Neural cell (in vitro differentiated cells): ENCODE measurements at regions not wholly inside any gene's neighbourhood (a gene's known extent, or its start where the extent isn't known, plus 50 kb on each side); places are given as distances from the start of the nearest gene placed in this dataset.

Experiments used
- EP300 ChIP-seq: fragments of 450-650 bp; conservative IDR thresholded peaks from 2 replicates; pipeline ENCODE4 v1.6.1; 2014; ENCODE audit warnings: antibody characterized with exemption, mild to moderate bottlenecking, moderate library complexity; ENCODE audit not compliant: poor library complexity, severe bottlenecking
- EZH2 ChIP-seq: fragments of 200-600, 300-800 bp; shearing (Covaris generic), sonication (generic); IDR thresholded peaks from 2 replicates; pipeline ENCODE4 v1.6.1; 2014; ENCODE audit warnings: antibody characterized with exemption, low read length, borderline replicate concordance, mild to moderate bottlenecking; ENCODE audit not compliant: insufficient read depth, poor library complexity, severe bottlenecking
- MXI1 ChIP-seq: fragments of 450-650 bp; conservative IDR thresholded peaks from 2 replicates; pipeline ENCODE4 v1.6.1; 2014; ENCODE audit warnings: antibody characterized with exemption, mild to moderate bottlenecking; ENCODE audit not compliant: poor library complexity, severe bottlenecking
- POLR2AphosphoS5 ChIP-seq: IDR thresholded peaks from 2 replicates; pipeline ENCODE4 v1.6.1; 2012
- RAD21 ChIP-seq: fragments of 450-650 bp; conservative IDR thresholded peaks from 2 replicates; pipeline ENCODE4 v1.6.1; 2014; ENCODE audit warnings: antibody characterized with exemption, mild to moderate bottlenecking, moderate library complexity
- SMC3 ChIP-seq: fragments of 450-650 bp; conservative IDR thresholded peaks from 2 replicates; pipeline ENCODE4 v1.6.1; 2014; ENCODE audit warnings: antibody characterized with exemption, mild to moderate bottlenecking, moderate library complexity; ENCODE audit not compliant: poor library complexity
- TAF1 ChIP-seq: IDR thresholded peaks from 2 replicates; pipeline ENCODE4 v1.6.1; 2012; ENCODE audit warnings: low read depth
- TF ChIP-seq, protein P1 (sequence below): fragments of 450-650 bp; IDR thresholded peaks from 2 replicates; pipeline ENCODE4 v1.5.1; 2014; ENCODE audit warnings: antibody characterized with exemption, mild to moderate bottlenecking, moderate library complexity; ENCODE audit not compliant: poor library complexity, severe bottlenecking
- TF ChIP-seq, protein P2 (sequence below): IDR thresholded peaks from 2 replicates; pipeline ENCODE4 v1.6.1; 2012; ENCODE audit warnings: borderline replicate concordance

- TF ChIP-seq, protein P1, sequence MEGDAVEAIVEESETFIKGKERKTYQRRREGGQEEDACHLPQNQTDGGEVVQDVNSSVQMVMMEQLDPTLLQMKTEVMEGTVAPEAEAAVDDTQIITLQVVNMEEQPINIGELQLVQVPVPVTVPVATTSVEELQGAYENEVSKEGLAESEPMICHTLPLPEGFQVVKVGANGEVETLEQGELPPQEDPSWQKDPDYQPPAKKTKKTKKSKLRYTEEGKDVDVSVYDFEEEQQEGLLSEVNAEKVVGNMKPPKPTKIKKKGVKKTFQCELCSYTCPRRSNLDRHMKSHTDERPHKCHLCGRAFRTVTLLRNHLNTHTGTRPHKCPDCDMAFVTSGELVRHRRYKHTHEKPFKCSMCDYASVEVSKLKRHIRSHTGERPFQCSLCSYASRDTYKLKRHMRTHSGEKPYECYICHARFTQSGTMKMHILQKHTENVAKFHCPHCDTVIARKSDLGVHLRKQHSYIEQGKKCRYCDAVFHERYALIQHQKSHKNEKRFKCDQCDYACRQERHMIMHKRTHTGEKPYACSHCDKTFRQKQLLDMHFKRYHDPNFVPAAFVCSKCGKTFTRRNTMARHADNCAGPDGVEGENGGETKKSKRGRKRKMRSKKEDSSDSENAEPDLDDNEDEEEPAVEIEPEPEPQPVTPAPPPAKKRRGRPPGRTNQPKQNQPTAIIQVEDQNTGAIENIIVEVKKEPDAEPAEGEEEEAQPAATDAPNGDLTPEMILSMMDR: no peak
- TF ChIP-seq EP300 (no peak), TAF1 (no peak), RAD21 (no peak), SMC3 (no peak), EZH2 (no peak), POLR2AphosphoS5 (no peak), MXI1 (no peak)
- TF ChIP-seq, protein P2, sequence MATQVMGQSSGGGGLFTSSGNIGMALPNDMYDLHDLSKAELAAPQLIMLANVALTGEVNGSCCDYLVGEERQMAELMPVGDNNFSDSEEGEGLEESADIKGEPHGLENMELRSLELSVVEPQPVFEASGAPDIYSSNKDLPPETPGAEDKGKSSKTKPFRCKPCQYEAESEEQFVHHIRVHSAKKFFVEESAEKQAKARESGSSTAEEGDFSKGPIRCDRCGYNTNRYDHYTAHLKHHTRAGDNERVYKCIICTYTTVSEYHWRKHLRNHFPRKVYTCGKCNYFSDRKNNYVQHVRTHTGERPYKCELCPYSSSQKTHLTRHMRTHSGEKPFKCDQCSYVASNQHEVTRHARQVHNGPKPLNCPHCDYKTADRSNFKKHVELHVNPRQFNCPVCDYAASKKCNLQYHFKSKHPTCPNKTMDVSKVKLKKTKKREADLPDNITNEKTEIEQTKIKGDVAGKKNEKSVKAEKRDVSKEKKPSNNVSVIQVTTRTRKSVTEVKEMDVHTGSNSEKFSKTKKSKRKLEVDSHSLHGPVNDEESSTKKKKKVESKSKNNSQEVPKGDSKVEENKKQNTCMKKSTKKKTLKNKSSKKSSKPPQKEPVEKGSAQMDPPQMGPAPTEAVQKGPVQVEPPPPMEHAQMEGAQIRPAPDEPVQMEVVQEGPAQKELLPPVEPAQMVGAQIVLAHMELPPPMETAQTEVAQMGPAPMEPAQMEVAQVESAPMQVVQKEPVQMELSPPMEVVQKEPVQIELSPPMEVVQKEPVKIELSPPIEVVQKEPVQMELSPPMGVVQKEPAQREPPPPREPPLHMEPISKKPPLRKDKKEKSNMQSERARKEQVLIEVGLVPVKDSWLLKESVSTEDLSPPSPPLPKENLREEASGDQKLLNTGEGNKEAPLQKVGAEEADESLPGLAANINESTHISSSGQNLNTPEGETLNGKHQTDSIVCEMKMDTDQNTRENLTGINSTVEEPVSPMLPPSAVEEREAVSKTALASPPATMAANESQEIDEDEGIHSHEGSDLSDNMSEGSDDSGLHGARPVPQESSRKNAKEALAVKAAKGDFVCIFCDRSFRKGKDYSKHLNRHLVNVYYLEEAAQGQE: no peak
These were observed 138.7 kb downstream of the DISP1 start for GRCh38 chr1:222953585-222953984.
